SIG-M5 treated with dmso at 0.1 percent for 504 hours (cell line): ENCODE measurements at regions not wholly inside any gene's neighbourhood (a gene's known extent, or its start where the extent isn't known, plus 50 kb on each side); places are given as distances from the start of the nearest gene placed in this dataset.
A peak's percentile ranks its signal among the peaks of the same experiment; 100 is the strongest.
"Not testable (repeated sequence)": the region's sequence is repeated elsewhere in the genome, so short reads cannot be mapped to it uniquely, and the experiment has no call there.

ENCODE experiments used
- DNase-seq: peaks from one replicate; lab custom pipeline; 2025; ENCODE audit not compliant: unreplicated experiment; lab: John Stamatoyannopoulos, UW

- no peak for DNase-seq
Observed at GRCh38 chr5:108536321-108536720, 154.4 kb upstream of the FBXL17 start.

GRCh38 chr5:108532129-108532445 is 150.2 kb upstream of the FBXL17 start:
- not testable (repeated sequence) for DNase-seq

- DNase-seq, result no peak
Observed at GRCh38 chr5:108531367-108532128, 149.7 kb upstream of the FBXL17 start.

- DNase-seq, result no peak
Observed at GRCh38 chr5:108530706-108531105, 148.8 kb upstream of the FBXL17 start.

GRCh38 chr5:108529381-108529780 is 147.5 kb upstream of the FBXL17 start:
- no peak for DNase-seq

- no peak for DNase-seq
Observed at GRCh38 chr5:108528655-108529054, 146.8 kb upstream of the FBXL17 start.

- DNase-seq, result no peak
Observed at GRCh38 chr5:108524564-108524963, 142.7 kb upstream of the FBXL17 start.

- DNase-seq, result no peak
Observed at GRCh38 chr5:108523360-108523759, 141.5 kb upstream of the FBXL17 start.

- DNase-seq, result peak; percentile 76
Observed at GRCh38 chr5:108521841-108522506, 140.1 kb upstream of the FBXL17 start.

- DNase-seq, result no peak
Observed at GRCh38 chr5:108521011-108521700, 139.3 kb upstream of the FBXL17 start.

- DNase-seq, result no peak
Observed at GRCh38 chr5:108516785-108517184, 134.9 kb upstream of the FBXL17 start.

GRCh38 chr5:108515517-108516105 is 133.7 kb upstream of the FBXL17 start:
- DNase-seq, result no peak

- DNase-seq, result no peak
Observed at GRCh38 chr5:108508979-108509378, 127.1 kb upstream of the FBXL17 start.

- no peak for DNase-seq
Observed at GRCh38 chr5:108507631-108508030, 125.7 kb upstream of the FBXL17 start.

GRCh38 chr5:108505608-108506007 is 123.7 kb upstream of the FBXL17 start:
- DNase-seq, result no peak

GRCh38 chr5:108504974-108505373 is 123.1 kb upstream of the FBXL17 start:
- no peak for DNase-seq

GRCh38 chr5:108503986-108504385 is 122.1 kb upstream of the FBXL17 start:
- no peak for DNase-seq

- not testable (repeated sequence) for DNase-seq
Observed at GRCh38 chr5:108495615-108496014, 113.7 kb upstream of the FBXL17 start.

GRCh38 chr5:108487951-108488350 is 106.1 kb upstream of the FBXL17 start:
- no peak for DNase-seq

GRCh38 chr5:108484035-108484434 is 102.1 kb upstream of the FBXL17 start:
- DNase-seq, result no peak

- DNase-seq, result peak; percentile 16
Observed at GRCh38 chr5:108481355-108481931, 99.5 kb upstream of the FBXL17 start.
